ENCODE measurements at regions not wholly inside any gene's neighbourhood (a gene's known extent, or its start where the extent isn't known, plus 50 kb on each side); places are given as distances from the start of the nearest gene placed in this dataset.

GRCh38 chr4:53644607-53645006 lies 53.3 kb upstream of the LNX1 start:
- intact Hi-C loops (cut with micrococcal nuclease), result no loop called here
- no peaks in the 10 kb centered on the region for H3K79me2 ChIP-seq (ENCODE audit: insufficient read depth, low read length)
- H3K27ac Mint-ChIP-seq, result peak overlapping the region in 2 of 7 donors; percentile 38 to 63
- no peaks in the 10 kb centered on the region for H3K27me3 ChIP-seq (ENCODE audit: control insufficient read depth in 2 of 2, insufficient read depth in 2 of 2, low read length in 2 of 2)
- H3K4me3 Mint-ChIP-seq, result no peak overlapping the region
- H3K36me3 Mint-ChIP-seq, result no peaks in the 10 kb centered on the region
- H3K4me1 Mint-ChIP-seq, result peaks cover 16% of the 10 kb centered on the region
- H3K9ac ChIP-seq (ENCODE audit: insufficient read depth, low read length, poor library complexity, severe bottlenecking), result no peak overlapping the region
- H2AFZ ChIP-seq (ENCODE audit: insufficient read depth, low read depth, low read length, poor library complexity, severe bottlenecking), result peak overlapping the region; percentile 12
- TF ChIP-seq, protein P1, sequence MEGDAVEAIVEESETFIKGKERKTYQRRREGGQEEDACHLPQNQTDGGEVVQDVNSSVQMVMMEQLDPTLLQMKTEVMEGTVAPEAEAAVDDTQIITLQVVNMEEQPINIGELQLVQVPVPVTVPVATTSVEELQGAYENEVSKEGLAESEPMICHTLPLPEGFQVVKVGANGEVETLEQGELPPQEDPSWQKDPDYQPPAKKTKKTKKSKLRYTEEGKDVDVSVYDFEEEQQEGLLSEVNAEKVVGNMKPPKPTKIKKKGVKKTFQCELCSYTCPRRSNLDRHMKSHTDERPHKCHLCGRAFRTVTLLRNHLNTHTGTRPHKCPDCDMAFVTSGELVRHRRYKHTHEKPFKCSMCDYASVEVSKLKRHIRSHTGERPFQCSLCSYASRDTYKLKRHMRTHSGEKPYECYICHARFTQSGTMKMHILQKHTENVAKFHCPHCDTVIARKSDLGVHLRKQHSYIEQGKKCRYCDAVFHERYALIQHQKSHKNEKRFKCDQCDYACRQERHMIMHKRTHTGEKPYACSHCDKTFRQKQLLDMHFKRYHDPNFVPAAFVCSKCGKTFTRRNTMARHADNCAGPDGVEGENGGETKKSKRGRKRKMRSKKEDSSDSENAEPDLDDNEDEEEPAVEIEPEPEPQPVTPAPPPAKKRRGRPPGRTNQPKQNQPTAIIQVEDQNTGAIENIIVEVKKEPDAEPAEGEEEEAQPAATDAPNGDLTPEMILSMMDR (IDR thresholded peaks at IDR 0.05), result no peak
- peaks cover 0 to 2% (median 1%) of the 10 kb centered on the region in 3 donors for H3K27me3 Mint-ChIP-seq (ENCODE audit: low read depth in 3 of 3)
- H3K4me3 ChIP-seq (replicated peaks in 1 of 3; ENCODE audit: low read depth in 2 of 3, low read length in 3 of 3), result no peak overlapping the region
- no peaks in the 10 kb centered on the region for H4K20me1 ChIP-seq (ENCODE audit: insufficient read depth, low read length)
- no peak overlapping the region for H3K4me2 ChIP-seq (replicated peaks; ENCODE audit: extremely low read depth, low read length, poor library complexity, severe bottlenecking)
- WGBS (ENCODE audit: insufficient coverage), result 64% methylated on average over 2 of the region's 3 CpGs
- H3K27ac ChIP-seq (ENCODE audit: low read depth in 1 of 2, low read length in 2 of 2), result no peak overlapping the region
- H3K36me3 ChIP-seq (replicated peaks in 1 of 2; ENCODE audit: control insufficient read depth in 1 of 2, insufficient read depth in 2 of 2, low read length in 2 of 2), result no peaks in the 10 kb centered on the region
- H3K9me3 ChIP-seq (replicated peaks in 1 of 2; ENCODE audit: control insufficient read depth in 1 of 2, insufficient read depth in 1 of 2, low read length in 2 of 2), result no peaks in the 10 kb centered on the region
- H3K9me3 Mint-ChIP-seq, result peaks cover 0 to 2% (median 0%) of the 10 kb centered on the region in 7 donors
- H3K4me1 ChIP-seq (ENCODE audit: control insufficient read depth in 1 of 2, insufficient read depth in 2 of 2, low read length in 2 of 2), result peaks cover 0 to 8% of the 10 kb centered on the region in 2 donors
- no peak for DNase-seq

Data from CD14-positive monocyte (primary cell).